Skeletal muscle cell (primary cell): ENCODE measurements at regions not wholly inside any gene's neighbourhood (a gene's known extent, or its start where the extent isn't known, plus 50 kb on each side); places are given as distances from the start of the nearest gene placed in this dataset.

Experiments used
- DNase-seq: peaks from one replicate; pipeline ENCODE4 v3.0.0-alpha.2; 2010; ENCODE audit warnings: low read depth
- H3K4me3 ChIP-seq: 2 replicates; pipeline ENCODE4 v1.5.1; 2011; ENCODE audit warnings: low read depth, mild to moderate bottlenecking, control low read depth, low read length, moderate library complexity

- no peak overlapping the region for H3K4me3 ChIP-seq
- DNase-seq: no peak
These were observed 119.7 kb upstream of the SEMA3A start for GRCh38 chr7:84314263-84314662.

DNA sequence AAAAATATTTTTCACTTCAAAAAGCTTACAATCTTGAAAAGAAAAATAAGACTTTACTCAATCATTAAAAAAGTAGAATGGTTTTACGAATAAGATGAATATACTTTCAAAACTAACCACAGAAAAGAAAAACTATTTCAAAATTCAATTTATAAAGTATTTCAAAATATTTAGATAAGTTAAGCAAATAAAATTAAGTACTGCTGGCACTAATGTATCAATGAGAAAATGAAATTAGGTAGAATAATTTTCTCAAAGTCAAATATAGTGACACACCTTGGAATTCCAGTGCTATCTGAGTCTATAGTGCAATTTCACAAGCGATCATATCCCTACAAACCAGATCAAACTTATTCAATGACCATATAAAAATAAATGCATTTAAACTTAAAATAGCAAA is 109.8 kb upstream of the SEMA3A start:
- H3K4me3 ChIP-seq: no peak overlapping the region
- no peak for DNase-seq

- no peak overlapping the region for H3K4me3 ChIP-seq
- DNase-seq: no peak
These were observed 108.4 kb upstream of the SEMA3A start for GRCh38 chr7:84302949-84303348.

DNA sequence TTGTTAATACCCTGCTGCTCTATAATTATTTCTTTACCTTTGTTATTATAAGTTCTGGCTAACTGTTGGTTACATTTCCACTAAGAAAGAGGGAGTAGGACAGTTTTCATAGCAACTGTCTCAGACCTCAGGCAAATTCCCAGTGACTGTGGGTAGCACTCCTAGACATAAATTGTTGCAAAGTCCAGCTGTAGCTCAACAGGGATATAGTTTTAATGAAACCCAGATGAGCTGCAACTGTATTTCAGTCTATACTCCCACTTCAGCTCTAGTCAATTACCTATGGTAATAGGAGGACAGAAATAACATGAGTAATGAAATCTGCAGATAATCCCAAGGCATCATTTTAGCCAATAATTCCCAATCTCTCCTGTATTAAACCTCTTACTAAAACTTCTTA is 103.0 kb upstream of the SEMA3A start:
- H3K4me3 ChIP-seq: no peak overlapping the region
- no peak for DNase-seq

DNA sequence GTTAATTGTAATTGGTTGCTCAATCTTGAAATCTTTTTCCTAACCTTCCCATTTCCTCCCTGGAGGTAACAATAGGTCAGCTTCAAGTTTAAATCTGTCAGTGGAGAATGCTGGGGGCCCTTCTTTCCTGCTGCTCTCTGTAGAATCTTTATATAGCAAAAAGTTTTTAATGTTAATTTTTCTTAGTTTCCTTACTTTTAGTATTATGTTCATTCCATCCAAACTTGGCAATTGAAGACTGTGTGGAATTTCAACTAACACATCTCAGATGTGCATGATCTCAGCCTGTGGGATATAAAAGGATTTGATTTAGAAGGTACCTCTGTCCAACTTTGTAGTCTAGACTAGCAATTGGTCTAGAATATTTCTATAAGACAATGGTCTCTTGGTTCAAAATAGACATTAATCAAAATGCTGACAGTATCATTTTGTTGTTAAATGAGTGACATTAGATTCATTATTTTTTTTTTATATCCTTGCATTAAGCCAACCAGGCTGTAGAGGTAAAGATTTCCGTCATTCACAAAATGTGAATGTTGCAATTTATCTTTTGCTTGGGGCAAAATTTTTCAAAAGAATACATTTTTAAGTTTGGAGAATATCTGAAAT is 100.4 kb upstream of the SEMA3A start:
- H3K4me3 ChIP-seq: no peak overlapping the region
- no peak for DNase-seq

- no peak for DNase-seq
These were observed 99.8 kb upstream of the SEMA3A start for GRCh38 chr7:84294391-84294790.

GRCh38 chr7:84291756-84292155 is 97.2 kb upstream of the SEMA3A start:
- DNase-seq: no peak
- no peak overlapping the region for H3K4me3 ChIP-seq

More at GRCh38 chr7:84294391-84294790, 99.8 kb upstream of the SEMA3A start:
- no peak overlapping the region for H3K4me3 ChIP-seq

GRCh38 chr7:84283798-84284197 is 89.2 kb upstream of the SEMA3A start:
- H3K4me3 ChIP-seq: no peak overlapping the region
- no peak for DNase-seq

DNA sequence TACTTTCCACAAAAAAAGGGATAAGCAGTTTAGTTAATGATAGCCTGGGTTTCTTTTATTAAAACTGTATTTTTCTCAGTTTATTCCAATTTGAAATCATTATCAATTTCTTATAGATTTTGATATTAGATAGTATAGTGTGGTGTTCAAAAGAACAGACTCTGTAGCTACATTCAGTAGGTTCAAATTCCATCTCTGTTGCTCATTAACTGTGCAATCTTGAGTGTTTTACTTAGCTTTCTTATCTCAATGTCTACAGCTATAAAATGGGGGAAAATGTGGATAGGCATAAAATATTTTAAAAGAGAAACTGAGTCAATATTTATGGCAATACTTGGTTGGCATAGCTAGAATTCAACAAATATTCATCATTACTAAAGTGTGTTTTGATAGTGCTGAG is 86.9 kb upstream of the SEMA3A start:
- H3K4me3 ChIP-seq: no peak overlapping the region
- DNase-seq: no peak

DNA sequence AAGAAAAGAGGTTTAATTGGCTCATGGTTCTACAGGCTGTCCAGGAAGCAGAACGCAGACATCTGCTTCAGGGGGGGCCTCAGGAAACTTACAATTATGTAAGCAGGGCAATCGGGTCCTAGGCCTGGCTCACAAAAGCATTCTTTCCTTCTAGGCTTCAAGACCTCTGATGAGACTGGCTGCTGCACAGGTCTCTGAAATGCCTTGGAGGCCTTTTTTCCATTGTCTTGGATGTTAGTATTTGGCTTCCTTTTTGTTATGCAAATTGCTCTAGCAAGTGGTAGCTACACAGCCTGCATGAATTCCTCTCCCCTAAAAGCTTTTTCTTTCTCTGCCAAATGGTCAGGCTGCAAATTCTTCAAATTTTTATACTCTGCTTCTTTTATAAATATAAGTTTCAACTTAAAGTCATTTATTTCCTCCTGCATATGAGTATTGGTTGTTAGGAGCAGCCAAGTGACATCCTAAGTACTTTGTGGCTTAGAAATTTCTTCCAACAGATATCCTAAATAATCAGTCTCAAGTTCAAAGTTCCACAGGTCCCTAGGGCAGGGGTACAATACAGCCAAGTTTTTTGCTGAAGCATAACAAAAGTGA is 83.1 kb upstream of the SEMA3A start:
- DNase-seq: no peak

GRCh38 chr7:84274029-84274638 is 79.5 kb upstream of the SEMA3A start:
- no peak overlapping the region for H3K4me3 ChIP-seq
- no peak for DNase-seq

More for the DNA sequence above, 83.1 kb upstream of the SEMA3A start:
- no peak overlapping the region for H3K4me3 ChIP-seq

GRCh38 chr7:84271543-84271942 is 77.0 kb upstream of the SEMA3A start:
- peak; percentile 63 for DNase-seq
- H3K4me3 ChIP-seq: no peak overlapping the region

DNA sequence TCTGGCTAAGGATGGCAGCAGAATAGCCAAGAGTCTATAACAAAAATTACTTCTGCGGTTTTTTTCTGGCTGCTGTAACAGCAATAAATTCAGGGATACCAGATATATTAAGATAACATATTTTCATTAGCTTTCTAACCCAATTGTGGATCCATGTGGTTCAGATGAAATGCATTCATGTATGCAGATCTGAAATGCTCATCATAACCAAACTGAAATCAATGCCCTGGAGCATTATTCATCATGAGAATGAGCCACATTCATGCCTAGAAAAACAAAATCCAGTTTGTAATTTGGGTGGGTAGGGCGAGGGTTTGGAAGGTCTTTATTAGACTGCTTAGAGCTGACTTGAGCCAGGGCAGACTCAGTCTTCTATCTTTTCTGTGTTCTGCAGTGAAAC is 69.8 kb upstream of the SEMA3A start:
- H3K4me3 ChIP-seq: no peak overlapping the region
- no peak for DNase-seq

DNA sequence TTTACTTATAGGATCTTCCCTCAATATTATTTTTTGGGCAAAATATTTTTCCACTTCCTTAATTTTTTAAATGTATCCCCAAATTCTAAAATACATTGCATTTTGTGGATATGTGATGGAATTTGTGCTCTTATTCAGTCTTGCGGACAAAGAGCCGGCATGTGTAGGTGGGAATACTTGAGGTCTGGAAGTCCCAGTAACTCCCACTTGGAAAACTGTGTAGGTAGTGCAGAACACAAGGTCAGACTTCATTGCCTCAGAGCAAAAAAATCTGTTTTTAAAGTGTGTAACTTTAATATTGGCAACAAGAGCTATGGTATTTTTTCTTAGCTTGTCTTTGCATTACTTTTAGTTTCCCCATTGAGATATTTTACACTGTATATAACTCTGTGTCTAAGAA is 68.5 kb upstream of the SEMA3A start:
- DNase-seq: no peak
- H3K4me3 ChIP-seq: no peak overlapping the region

- no peak for DNase-seq
- H3K4me3 ChIP-seq: no peak overlapping the region
These were observed 66.9 kb upstream of the SEMA3A start for GRCh38 chr7:84261509-84261908.

GRCh38 chr7:84258628-84259027 is 64.0 kb upstream of the SEMA3A start:
- DNase-seq: peak; percentile 79
- no peak overlapping the region for H3K4me3 ChIP-seq

- no peak for DNase-seq
- H3K4me3 ChIP-seq: no peak overlapping the region
These were observed 62.0 kb upstream of the SEMA3A start for GRCh38 chr7:84256571-84256971.

GRCh38 chr7:84251277-84251781 is 56.7 kb upstream of the SEMA3A start:
- no peak overlapping the region for H3K4me3 ChIP-seq
- DNase-seq: peak; percentile 85

DNA sequence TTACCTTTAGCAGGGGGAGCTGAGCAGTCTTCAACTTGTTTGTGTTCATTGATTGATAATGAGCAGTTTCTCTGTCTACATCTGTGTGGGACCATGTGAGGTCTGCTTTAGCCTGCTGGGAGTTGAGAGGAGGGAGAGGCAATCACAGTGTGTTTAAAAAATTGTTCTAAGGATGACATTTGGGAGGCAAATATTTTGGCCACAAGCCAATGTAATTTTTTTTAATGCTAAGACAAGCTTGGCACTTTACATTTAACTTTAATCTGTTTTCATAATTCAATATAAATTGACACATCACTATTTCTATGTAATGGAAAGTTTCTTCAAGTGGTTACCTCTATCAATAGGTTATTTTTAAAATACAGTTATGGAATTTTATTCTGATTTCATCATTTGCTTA is 55.9 kb upstream of the SEMA3A start:
- H3K4me3 ChIP-seq: no peak overlapping the region
- DNase-seq: no peak

DNA sequence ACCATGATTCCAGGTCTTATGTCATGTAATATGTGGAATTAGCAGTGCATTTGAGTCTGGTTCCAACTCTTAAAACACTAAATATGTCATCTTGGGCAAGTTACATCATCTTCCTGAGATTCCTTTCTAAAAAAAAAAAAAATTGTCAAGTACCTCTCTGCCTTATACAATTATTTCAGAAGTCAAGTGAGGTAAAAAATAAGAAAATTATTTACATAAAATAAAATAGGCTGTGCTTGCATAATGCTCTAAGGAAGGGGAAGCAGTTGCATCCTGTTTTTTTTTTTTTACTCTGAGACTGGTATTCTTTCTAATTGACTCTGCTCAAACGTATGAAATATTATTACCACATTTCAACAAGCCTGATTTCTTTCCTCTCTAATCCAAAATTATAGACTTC is 55.1 kb upstream of the SEMA3A start:
- no peak overlapping the region for H3K4me3 ChIP-seq
- no peak for DNase-seq

GRCh38 chr7:84248843-84249242 is 54.3 kb upstream of the SEMA3A start:
- no peak for DNase-seq

More at GRCh38 chr7:84248843-84249242, 54.3 kb upstream of the SEMA3A start:
- no peak overlapping the region for H3K4me3 ChIP-seq
